ENCODE measurements at regions not wholly inside any gene's neighbourhood (a gene's known extent, or its start where the extent isn't known, plus 50 kb on each side); places are given as distances from the start of the nearest gene placed in this dataset.
"Not testable (repeated sequence)": the region's sequence is repeated elsewhere in the genome, so short reads cannot be mapped to it uniquely, and the experiment has no call there.

DNA sequence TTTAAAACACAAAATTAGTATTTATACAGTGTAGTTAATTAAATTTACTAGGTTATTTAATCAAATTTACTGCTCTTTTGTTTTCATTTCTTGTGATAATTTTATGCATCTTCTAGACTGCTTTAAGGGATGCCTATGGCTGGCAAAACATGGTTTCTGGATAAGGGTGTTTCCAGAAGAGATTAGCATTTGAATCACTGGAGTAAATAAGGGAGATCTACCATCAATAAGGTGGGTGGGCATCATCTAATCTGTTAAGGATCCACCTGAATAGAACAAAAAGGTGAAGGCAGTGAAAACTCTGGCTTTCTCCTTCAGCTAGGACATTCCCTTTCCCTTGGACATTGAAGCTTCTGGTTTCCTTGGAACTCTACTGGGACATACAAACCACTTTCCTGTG is 146.2 kb upstream of the LAMA2 start:
- no peak for DNase-seq

- DNase-seq = no peak
Measured at GRCh38 chr6:128731249-128732165, 151.4 kb upstream of the LAMA2 start.

DNA sequence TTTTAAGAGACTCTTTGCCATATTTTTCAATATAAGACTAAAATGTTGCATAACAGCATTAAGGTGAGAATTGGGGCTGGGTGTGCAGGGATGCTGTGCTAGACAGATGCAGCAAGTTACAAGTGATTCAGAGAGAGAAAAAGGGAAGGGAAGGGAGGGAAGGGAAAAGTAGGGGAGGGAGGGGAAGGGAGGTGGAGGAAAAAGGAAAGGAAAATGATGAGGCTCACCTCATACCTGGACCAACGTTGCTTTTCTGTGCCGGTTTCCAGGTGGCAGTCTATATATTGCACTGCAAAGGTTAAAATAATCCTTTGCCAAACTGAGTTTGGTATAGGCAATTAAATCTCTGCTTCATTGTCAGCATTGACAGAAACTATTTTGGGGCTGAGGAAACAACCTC is 155.4 kb upstream of the LAMA2 start:
- DNase-seq = no peak

GRCh38 chr6:128725271-128726233 is 157.4 kb upstream of the LAMA2 start:
- DNase-seq = no peak

- DNase-seq = no peak
Measured at GRCh38 chr6:128724738-128725137, 158.2 kb upstream of the LAMA2 start.

- DNase-seq = no peak
Measured at GRCh38 chr6:128723667-128724066, 159.3 kb upstream of the LAMA2 start.

GRCh38 chr6:128720891-128721290 is 162.0 kb upstream of the LAMA2 start:
- no peak for DNase-seq

- DNase-seq = no peak
Measured at GRCh38 chr6:128719786-128720185, 163.2 kb upstream of the LAMA2 start.

- no peak for DNase-seq
Measured at GRCh38 chr6:128713461-128713860, 169.5 kb upstream of the LAMA2 start.

- no peak for DNase-seq
Measured at GRCh38 chr6:128712898-128713297, 170.0 kb upstream of the LAMA2 start.

DNA sequence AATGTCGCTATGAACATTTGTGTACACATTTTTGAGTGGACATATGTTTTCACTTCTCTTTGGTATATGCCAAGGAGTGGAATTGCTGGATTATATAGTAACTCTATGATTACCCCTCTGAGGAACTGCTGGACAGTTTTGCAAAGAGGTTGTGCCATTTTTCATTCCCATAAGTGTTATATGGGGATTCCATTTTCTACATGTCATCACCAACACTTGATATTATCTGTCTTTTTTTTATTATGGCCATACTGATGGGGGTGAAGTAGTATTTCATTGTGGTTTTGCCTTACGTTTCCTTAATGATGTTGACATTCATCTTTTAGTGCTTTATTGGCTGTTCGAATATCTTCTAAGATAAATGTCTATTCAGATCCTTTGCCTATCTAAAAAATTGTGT is 171.8 kb upstream of the LAMA2 start:
- DNase-seq = no peak

- DNase-seq = no peak
Measured at GRCh38 chr6:128710315-128710714, 172.6 kb upstream of the LAMA2 start.

DNA sequence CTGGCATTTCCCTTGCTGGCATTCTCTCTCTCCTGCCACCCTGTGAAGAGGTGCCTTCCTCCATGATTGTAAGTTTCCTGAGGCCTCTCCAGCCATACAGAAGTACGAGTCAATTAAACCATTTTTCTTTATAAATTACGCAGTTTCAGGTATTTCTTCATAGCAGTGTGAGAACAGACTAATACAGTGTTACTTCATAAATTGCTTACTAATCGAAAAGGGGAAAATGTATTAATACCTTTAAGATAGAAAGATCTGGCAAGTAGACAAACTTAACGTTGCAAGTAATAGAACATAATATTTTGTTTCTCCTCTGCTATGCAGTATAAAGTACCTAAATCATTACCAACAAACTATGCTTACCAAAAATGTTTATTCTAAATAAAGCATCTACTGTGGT is 178.3 kb upstream of the LAMA2 start:
- DNase-seq = no peak

DNA sequence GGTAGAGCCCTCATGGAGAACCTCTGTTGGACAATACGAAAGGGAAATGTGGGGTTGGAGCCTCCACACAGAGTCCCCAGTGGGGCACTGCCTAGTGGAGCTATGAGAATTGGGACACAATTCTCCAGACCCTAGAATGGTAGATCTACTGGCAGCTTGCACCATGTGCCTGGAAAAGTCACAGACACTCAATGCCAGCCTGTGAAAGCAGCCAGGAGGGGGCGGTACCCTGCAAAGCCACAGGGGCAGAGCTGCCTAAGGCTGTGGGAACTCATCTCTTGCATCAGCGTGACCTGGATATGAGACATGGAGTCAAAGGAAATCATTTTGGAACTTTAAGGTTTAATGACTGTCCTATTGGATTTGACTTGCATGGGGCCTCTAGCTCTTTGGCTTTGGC is 179.1 kb upstream of the LAMA2 start:
- not testable (repeated sequence) for DNase-seq

- DNase-seq = no peak
Measured at GRCh38 chr6:128696691-128697689, 176.6 kb upstream of the PTPRK start.

- no peak for DNase-seq
Measured at GRCh38 chr6:128694303-128695009, 174.1 kb upstream of the PTPRK start.

- DNase-seq = no peak
Measured at GRCh38 chr6:128690063-128690462, 169.7 kb upstream of the PTPRK start.

DNA sequence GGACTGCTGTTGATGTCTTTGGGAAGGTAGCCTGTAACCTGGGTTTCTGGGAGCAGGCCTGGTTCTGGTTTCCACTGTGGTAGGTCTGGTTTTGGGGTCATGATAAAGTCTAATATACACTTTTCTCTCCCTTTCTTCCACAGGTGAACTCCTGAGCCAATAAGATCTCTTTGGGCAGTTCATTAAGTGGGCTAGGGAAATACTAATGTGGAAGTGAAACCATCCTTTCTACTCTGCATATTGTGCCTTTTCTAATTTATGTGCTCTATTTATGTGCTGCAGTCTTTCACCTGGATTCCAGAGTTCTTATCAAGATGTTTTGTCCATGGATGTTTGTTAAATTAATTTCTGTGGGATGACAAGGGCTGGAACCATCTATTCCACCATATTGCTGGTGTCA is 165.7 kb upstream of the PTPRK start:
- no peak for DNase-seq

DNA sequence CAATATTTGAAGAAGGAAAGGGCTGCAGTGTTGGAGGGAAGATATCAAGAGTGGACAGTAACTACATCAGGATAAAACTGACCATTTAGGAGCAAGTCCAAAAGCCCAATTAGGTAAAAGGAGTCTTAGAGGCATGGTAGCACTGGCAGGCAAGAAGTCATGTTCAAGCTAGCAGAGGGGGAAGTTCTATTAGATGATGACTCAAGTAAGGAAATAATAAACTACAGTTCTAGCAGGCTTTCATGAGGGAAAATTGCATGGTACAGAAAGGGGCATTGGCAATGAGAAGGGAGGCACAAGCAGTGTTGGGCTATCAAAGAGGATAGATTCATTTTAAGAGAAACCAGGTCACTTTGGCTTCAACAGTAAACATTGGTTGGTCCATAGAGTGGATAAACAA is 156.1 kb upstream of the PTPRK start:
- DNase-seq = no peak

DNA sequence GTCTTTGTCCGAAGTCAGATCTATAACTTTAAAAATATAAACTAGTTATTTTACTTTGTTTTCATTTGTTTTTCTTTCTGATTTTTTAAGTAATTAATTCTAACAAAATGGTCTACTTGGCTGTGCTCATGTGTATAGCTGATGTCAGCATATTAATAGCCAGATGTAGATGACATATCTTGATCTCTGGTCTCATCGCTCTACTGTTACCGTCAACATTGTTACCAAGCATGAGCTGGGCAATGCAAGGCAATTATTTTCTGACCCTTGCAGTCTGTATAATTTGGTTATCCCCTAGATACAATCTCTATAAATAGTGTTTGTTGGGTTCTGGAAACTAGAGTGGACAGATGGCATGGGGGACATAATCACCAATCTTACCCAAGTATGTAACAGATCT is 151.6 kb upstream of the PTPRK start:
- no peak for DNase-seq

DNA sequence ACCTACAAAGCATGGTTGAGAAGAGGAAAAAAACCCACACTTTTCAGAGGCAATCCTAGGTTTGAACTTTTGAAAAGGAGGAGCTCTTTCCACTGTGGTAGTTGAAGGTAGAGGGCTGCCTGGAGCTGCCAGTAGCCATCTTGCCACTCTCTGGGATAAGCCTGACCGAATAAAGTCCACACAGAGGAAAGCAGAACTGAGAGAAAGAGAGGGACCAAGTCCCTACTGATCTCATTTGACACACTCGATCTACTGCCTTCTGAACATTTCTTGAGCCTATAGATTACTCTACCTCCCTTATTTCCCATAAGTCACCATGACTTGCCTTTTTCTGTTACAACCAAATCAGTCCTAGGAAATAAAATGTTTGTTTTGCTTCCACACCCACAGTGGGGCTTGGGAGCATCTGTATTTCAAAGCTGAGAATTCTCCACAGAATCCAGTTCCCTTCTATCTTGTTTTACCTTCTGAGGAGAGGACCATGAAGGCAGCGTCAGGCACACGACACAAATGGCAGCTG is 147.0 kb upstream of the PTPRK start:
- DNase-seq = no peak

DNA sequence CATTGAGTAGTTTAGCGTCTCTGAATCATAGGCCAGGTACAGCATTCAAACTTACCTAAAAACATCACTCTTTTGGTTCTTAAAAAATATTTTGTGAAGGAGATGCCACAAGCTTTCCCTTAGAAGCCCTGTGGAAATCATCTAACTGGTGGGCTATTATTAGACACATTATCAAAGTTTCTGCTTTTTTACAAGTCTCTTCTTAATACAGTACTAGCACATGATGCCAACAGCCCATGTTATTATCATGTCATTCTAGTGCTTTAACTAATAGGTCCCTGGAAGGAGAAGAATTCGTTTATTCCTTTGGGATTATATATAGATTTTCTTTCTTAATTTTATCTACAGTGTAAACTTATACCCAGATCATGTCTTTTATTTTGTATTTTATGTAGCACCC is 146.0 kb upstream of the PTPRK start:
- DNase-seq = no peak

All from activated naive CD4-positive, alpha-beta T cell treated with anti-CD3 and anti-CD28 coated beads, Interleukin-2, amount 50 U/mL, for 16 hours (primary cell).